ENCODE measurements at regions not wholly inside any gene's neighbourhood (a gene's known extent, or its start where the extent isn't known, plus 50 kb on each side); places are given as distances from the start of the nearest gene placed in this dataset.

DNA sequence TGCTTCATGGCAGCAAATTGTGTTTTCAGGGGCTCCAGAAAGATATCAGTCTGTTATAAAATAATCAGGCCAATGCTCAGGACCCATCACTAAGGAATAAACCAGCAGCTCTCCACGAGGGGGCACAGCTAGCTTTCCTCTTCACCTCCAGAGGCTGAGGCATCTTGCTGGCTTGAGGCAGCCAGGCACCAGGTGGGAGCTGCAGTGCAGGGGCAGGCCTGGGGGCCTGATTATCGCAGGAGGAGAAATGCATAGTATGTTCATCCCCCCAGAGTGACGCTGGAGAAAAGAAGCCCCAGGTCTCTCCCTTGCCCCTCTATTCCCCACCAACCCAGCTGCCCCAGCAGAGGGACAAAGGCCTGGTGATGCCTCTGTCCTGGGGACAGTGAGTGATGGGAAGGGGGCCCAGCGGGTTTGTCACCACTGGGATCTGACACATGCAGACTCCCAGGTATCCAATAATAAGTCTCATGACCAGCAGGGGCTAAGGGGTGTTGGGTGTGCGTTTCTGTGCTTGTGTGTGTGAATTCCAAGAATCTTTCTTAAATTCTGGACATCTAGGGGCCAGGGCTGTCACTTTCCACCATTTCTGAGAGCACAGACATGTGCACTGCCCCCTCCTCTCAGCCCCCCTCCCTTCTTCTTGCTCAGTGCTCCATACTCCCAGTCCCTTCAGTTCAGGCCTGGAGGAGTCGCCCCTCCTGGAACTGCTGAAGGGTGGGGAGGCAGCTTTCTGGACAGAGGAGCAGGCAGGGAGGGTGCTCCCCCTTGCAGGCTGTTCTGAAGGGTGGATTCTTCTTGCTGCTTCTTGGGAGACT, 128.1 kb upstream of the FAM20C start:
- Histone ChIP-seq H3K79me2 (ENCODE audit: insufficient read depth, low read depth) (no peaks in the 10 kb centered on the region), H3K27ac (no peak overlapping the region), H4K20me1 (ENCODE audit: insufficient read depth) (no peaks in the 10 kb centered on the region), H3K4me3 (IDR thresholded peaks at IDR 0.05; ENCODE audit: insufficient read depth, low read depth, low read length) (no peak overlapping the region), H3K4me1 (ENCODE audit: low read depth, poor library complexity, severe bottlenecking) (no peaks in the 10 kb centered on the region), H3K4me2 (no peak overlapping the region), H3K36me3 (ENCODE audit: insufficient read depth) (no peaks in the 10 kb centered on the region), H2AFZ (ENCODE audit: low read depth) (no peak overlapping the region), H3K9ac (no peak overlapping the region), H3K27me3 (ENCODE audit: insufficient read depth, low read depth) (peaks cover 46% of the 10 kb centered on the region; the same call in 1 of the 2 replicates)
- no peak for TF ChIP-seq CTCF (conservative IDR thresholded peaks at IDR 0.05; ENCODE audit: low read depth, low read length)

DNA sequence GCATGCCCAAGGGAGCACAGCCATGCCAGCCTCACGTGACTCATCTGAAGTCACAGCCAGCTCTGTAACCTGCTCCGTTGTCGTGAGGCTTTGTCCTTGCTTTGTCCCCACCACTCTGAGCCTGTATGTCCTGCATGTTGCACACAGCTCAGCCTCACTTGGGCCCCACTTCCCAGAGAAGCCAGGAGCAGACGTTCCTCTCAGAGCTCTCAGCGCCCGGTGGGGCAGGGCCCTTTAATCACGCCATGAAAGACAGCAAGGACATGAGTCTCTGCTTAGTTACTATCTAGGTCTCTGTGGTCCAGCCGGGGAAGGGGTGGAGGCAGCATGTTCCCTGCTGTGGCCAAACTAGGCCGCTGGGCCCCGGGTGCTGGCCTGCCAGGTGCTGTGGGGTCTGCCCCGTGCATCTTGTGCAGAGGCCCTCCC, 127.4 kb upstream of the FAM20C start:
- no peaks in the 10 kb centered on the region for H3K36me3 ChIP-seq (ENCODE audit: insufficient read depth)
- no peak overlapping the region for H3K4me2 ChIP-seq
- no peak overlapping the region for H2AFZ ChIP-seq (ENCODE audit: low read depth)
- H3K4me3 ChIP-seq (IDR thresholded peaks at IDR 0.05; ENCODE audit: insufficient read depth, low read depth, low read length) = no peak overlapping the region
- no peaks in the 10 kb centered on the region for H3K4me1 ChIP-seq (ENCODE audit: low read depth, poor library complexity, severe bottlenecking)
- no peak overlapping the region for H3K9ac ChIP-seq
- no peak for TF ChIP-seq CTCF (conservative IDR thresholded peaks at IDR 0.05; ENCODE audit: low read depth, low read length)
- no peak overlapping the region for H3K27ac ChIP-seq
- no peaks in the 10 kb centered on the region for H4K20me1 ChIP-seq (ENCODE audit: insufficient read depth)
- H3K79me2 ChIP-seq (ENCODE audit: insufficient read depth, low read depth) = no peaks in the 10 kb centered on the region
- H3K27me3 ChIP-seq (ENCODE audit: insufficient read depth, low read depth) = peaks cover 46% of the 10 kb centered on the region; the same call in 1 of the 2 replicates

- H3K79me2 ChIP-seq (ENCODE audit: insufficient read depth, low read depth) = no peaks in the 10 kb centered on the region
- no peaks in the 10 kb centered on the region for H4K20me1 ChIP-seq (ENCODE audit: insufficient read depth)
- no peaks in the 10 kb centered on the region for H3K36me3 ChIP-seq (ENCODE audit: insufficient read depth)
- no peak overlapping the region for H3K4me3 ChIP-seq (IDR thresholded peaks at IDR 0.05; ENCODE audit: insufficient read depth, low read depth, low read length)
- no peaks in the 10 kb centered on the region for H3K4me1 ChIP-seq (ENCODE audit: low read depth, poor library complexity, severe bottlenecking)
- no peak overlapping the region for H2AFZ ChIP-seq (ENCODE audit: low read depth)
- H3K4me2 ChIP-seq = no peak overlapping the region
- H3K9ac ChIP-seq = no peak overlapping the region
- peaks cover 46% of the 10 kb centered on the region; the same call in 1 of the 2 replicates for H3K27me3 ChIP-seq (ENCODE audit: insufficient read depth, low read depth)
- no peak overlapping the region for H3K27ac ChIP-seq
- TF ChIP-seq CTCF (conservative IDR thresholded peaks at IDR 0.05; ENCODE audit: low read depth, low read length) = no peak
Measured at GRCh38 chr7:65554-65953, 126.8 kb upstream of the FAM20C start.

GRCh38 chr7:66296-66695, 126.1 kb upstream of the FAM20C start:
- no peak overlapping the region for H3K4me3 ChIP-seq (IDR thresholded peaks at IDR 0.05; ENCODE audit: insufficient read depth, low read depth, low read length)
- H3K4me1 ChIP-seq (ENCODE audit: low read depth, poor library complexity, severe bottlenecking) = no peaks in the 10 kb centered on the region
- H4K20me1 ChIP-seq (ENCODE audit: insufficient read depth) = no peaks in the 10 kb centered on the region
- H3K36me3 ChIP-seq (ENCODE audit: insufficient read depth) = no peaks in the 10 kb centered on the region
- no peak overlapping the region for H3K9ac ChIP-seq
- no peak overlapping the region for H3K27ac ChIP-seq
- H3K79me2 ChIP-seq (ENCODE audit: insufficient read depth, low read depth) = no peaks in the 10 kb centered on the region
- no peak overlapping the region for H2AFZ ChIP-seq (ENCODE audit: low read depth)
- TF ChIP-seq CTCF (conservative IDR thresholded peaks at IDR 0.05; ENCODE audit: low read depth, low read length) = no peak
- no peak overlapping the region for H3K4me2 ChIP-seq
- H3K27me3 ChIP-seq (ENCODE audit: insufficient read depth, low read depth) = peaks cover 44% of the 10 kb centered on the region; the same call in 1 of the 2 replicates

Measured in KMS-11 (cell line).